ENCODE measurements at regions not wholly inside any gene's neighbourhood (a gene's known extent, or its start where the extent isn't known, plus 50 kb on each side); places are given as distances from the start of the nearest gene placed in this dataset.

DNA sequence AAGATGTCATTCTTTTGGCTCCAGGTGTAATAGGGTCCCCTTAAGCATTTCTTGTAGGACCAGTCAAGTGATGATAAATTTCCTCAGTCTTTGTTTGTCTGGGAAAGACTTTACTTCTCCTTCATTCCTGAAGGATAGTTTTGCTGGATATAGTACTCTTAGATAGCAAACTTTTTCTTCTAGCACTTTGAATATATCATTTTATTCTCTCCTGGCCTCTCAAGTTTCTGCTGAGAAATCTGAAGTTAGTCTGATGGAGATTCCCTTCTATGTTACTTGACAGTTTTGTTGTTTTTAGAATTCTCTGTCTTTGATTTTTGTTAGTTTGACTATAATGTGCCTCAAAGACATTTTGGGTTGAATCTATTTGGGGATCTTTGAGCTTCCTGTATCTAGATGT lies 181.2 kb upstream of the HES1 start:
- peaks cover 4% of the 10 kb centered on the region for H3K9me3 ChIP-seq (ENCODE audit: control insufficient read depth, insufficient read depth, low read length)
- H3K4me1 ChIP-seq (ENCODE audit: control insufficient read depth, low read length): no peaks in the 10 kb centered on the region
- H4K20me1 ChIP-seq (ENCODE audit: control insufficient read depth, insufficient read depth, low read depth, low read length): no peaks in the 10 kb centered on the region
- no peaks in the 10 kb centered on the region for H3F3A ChIP-seq (ENCODE audit: control insufficient read depth, insufficient read depth)
- H3K79me2 ChIP-seq (ENCODE audit: control insufficient read depth, low read length): no peaks in the 10 kb centered on the region
- no peak overlapping the region for H3K4me3 ChIP-seq (ENCODE audit: low read length)
- H3K27me3 ChIP-seq (ENCODE audit: control insufficient read depth, low read length): peaks cover 10% of the 10 kb centered on the region
- H3K4me2 ChIP-seq (ENCODE audit: low read length): no peak overlapping the region
- no peak overlapping the region for H3K27ac ChIP-seq (ENCODE audit: low read depth, low read length)
- no peaks in the 10 kb centered on the region for H3K36me3 ChIP-seq (ENCODE audit: control insufficient read depth, low read length)
- TF ChIP-seq, protein P1, sequence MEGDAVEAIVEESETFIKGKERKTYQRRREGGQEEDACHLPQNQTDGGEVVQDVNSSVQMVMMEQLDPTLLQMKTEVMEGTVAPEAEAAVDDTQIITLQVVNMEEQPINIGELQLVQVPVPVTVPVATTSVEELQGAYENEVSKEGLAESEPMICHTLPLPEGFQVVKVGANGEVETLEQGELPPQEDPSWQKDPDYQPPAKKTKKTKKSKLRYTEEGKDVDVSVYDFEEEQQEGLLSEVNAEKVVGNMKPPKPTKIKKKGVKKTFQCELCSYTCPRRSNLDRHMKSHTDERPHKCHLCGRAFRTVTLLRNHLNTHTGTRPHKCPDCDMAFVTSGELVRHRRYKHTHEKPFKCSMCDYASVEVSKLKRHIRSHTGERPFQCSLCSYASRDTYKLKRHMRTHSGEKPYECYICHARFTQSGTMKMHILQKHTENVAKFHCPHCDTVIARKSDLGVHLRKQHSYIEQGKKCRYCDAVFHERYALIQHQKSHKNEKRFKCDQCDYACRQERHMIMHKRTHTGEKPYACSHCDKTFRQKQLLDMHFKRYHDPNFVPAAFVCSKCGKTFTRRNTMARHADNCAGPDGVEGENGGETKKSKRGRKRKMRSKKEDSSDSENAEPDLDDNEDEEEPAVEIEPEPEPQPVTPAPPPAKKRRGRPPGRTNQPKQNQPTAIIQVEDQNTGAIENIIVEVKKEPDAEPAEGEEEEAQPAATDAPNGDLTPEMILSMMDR (IDR thresholded peaks at IDR 0.05; ENCODE audit: low read depth, low read length, poor library complexity, severe bottlenecking): no peak
- no peak for TF ChIP-seq EZH2phosphoT487 (IDR thresholded peaks at IDR 0.05; ENCODE audit: borderline replicate concordance, low read length)
- H3K9me2 ChIP-seq (replicated peaks; ENCODE audit: control insufficient read depth, low read length): no peaks in the 10 kb centered on the region

DNA sequence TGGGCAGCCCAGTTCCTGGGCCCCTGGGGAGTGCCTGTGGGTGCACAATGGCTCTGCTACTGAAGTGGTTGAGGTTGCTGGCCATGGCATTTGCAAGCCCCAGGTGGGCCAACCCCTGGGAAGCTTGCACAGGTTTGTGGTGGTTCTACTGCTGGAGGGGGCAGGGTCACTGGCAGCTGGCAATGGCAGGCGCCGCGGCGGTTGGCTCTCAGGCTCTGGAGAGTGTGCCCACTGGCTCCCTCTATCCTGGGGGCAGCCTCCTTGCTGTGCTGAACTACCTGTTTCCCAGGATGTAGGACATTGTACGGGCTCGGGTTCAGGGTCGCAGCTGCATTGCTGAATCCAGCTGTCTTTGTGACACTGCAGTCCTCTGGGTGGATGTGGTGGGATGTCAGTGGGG lies 180.2 kb upstream of the HES1 start:
- Histone ChIP-seq H3K4me2 (ENCODE audit: low read length) (no peak overlapping the region), H3K4me1 (ENCODE audit: control insufficient read depth, low read length) (no peaks in the 10 kb centered on the region), H3K9me2 (replicated peaks; ENCODE audit: control insufficient read depth, low read length) (no peaks in the 10 kb centered on the region), H3K27ac (ENCODE audit: low read depth, low read length) (no peak overlapping the region), H3K79me2 (ENCODE audit: control insufficient read depth, low read length) (no peaks in the 10 kb centered on the region), H3K36me3 (ENCODE audit: control insufficient read depth, low read length) (no peaks in the 10 kb centered on the region), H3K27me3 (ENCODE audit: control insufficient read depth, low read length) (peaks cover 8% of the 10 kb centered on the region), H3F3A (ENCODE audit: control insufficient read depth, insufficient read depth) (no peaks in the 10 kb centered on the region), H3K4me3 (ENCODE audit: low read length) (no peak overlapping the region), H4K20me1 (ENCODE audit: control insufficient read depth, insufficient read depth, low read depth, low read length) (no peaks in the 10 kb centered on the region), H3K9me3 (ENCODE audit: control insufficient read depth, insufficient read depth, low read length) (peaks cover 4% of the 10 kb centered on the region)
- TF ChIP-seq EZH2phosphoT487 (IDR thresholded peaks at IDR 0.05; ENCODE audit: borderline replicate concordance, low read length): no peak
- TF ChIP-seq, protein P1 (IDR thresholded peaks at IDR 0.05; ENCODE audit: low read depth, low read length, poor library complexity, severe bottlenecking): no peak

DNA sequence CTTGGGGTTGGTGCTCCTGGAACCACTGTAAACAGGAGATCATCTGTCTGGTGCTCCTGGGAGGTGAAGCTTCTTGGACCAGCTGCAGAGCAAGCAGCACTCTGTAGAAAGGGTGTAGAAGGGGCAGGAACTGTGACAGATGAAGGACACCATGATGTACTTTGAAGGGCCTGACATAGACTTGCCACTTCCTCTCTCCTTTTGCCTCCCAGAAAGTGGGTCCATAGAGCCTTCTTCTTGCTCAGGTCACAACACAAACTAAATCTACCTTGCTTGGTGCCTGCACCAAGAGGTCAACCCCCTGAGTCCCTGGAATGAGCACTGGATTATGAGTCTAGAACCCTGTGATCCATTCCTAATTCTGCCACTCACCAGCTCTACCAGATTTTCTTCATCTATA lies 176.1 kb upstream of the HES1 start:
- TF ChIP-seq, protein P1 (IDR thresholded peaks at IDR 0.05; ENCODE audit: low read depth, low read length, poor library complexity, severe bottlenecking): no peak
- H3K9me2 ChIP-seq (replicated peaks; ENCODE audit: control insufficient read depth, low read length): no peaks in the 10 kb centered on the region
- no peaks in the 10 kb centered on the region for H3F3A ChIP-seq (ENCODE audit: control insufficient read depth, insufficient read depth)
- no peak overlapping the region for H3K27ac ChIP-seq (ENCODE audit: low read depth, low read length)
- no peaks in the 10 kb centered on the region for H3K36me3 ChIP-seq (ENCODE audit: control insufficient read depth, low read length)
- H3K27me3 ChIP-seq (ENCODE audit: control insufficient read depth, low read length): peaks cover 22% of the 10 kb centered on the region
- H3K4me3 ChIP-seq (ENCODE audit: low read length): no peak overlapping the region
- no peaks in the 10 kb centered on the region for H4K20me1 ChIP-seq (ENCODE audit: control insufficient read depth, insufficient read depth, low read depth, low read length)
- H3K4me2 ChIP-seq (ENCODE audit: low read length): no peak overlapping the region
- no peaks in the 10 kb centered on the region for H3K4me1 ChIP-seq (ENCODE audit: control insufficient read depth, low read length)
- peaks cover 4% of the 10 kb centered on the region; the same call in 1 of the 2 replicates for H3K9me3 ChIP-seq (ENCODE audit: control insufficient read depth, insufficient read depth, low read length)
- no peaks in the 10 kb centered on the region for H3K79me2 ChIP-seq (ENCODE audit: control insufficient read depth, low read length)
